Naive thymus-derived CD4-positive, alpha-beta T cell (primary cell): ENCODE measurements at regions not wholly inside any gene's neighbourhood (a gene's known extent, or its start where the extent isn't known, plus 50 kb on each side); places are given as distances from the start of the nearest gene placed in this dataset.
"Not testable (repeated sequence)": the region's sequence is repeated elsewhere in the genome, so short reads cannot be mapped to it uniquely, and the experiment has no call there.

Experiments used
- ATAC-seq: fragments of 150-1000 bp; cut with Tn5 transposase; 2 replicates; pipeline ENCODE4 v1.10.0; 2021; ENCODE audit warnings: mild to moderate bottlenecking, moderate library complexity
- CTCF ChIA-PET: fragments of 350-600 bp; sonication (Branson Sonifier 250); formaldehyde crosslinking; loops from one replicate; lab custom pipeline; 2021; ENCODE audit warnings: antibody characterized with exemption; lab: Charles Lee
- POLR2A ChIA-PET: fragments of 350-600 bp; sonication (Branson Sonifier 250); formaldehyde crosslinking; loops from one replicate; lab custom pipeline; 2021; ENCODE audit warnings: antibody characterized with exemption, inconsistent platforms; lab: Charles Lee
- DNase-seq, 9 donors: peaks; one replicate each; pipeline versions ENCODE4 v3.0.0 to v3.0.0-alpha.2; 2020 to 2022; ENCODE audit warnings: mixed read lengths in 1 of 9
- H3K27ac ChIP-seq: one replicate; pipeline ENCODE4 v1.7.0; 2013; ENCODE audit warnings: mild to moderate bottlenecking, low read depth, low read length, moderate library complexity
- H3K27me3 ChIP-seq, 2 donors: one replicate each; pipeline ENCODE4 v1.7.0; 2013; ENCODE audit warnings: low read length in 2 of 2, mild to moderate bottlenecking in 2 of 2, moderate library complexity in 2 of 2; ENCODE audit not compliant: control insufficient read depth in 2 of 2, insufficient read depth in 2 of 2
- H3K36me3 ChIP-seq, 3 experiments: 1 replicate in 2 of 3; 2 replicates in 1 of 3; pipeline ENCODE4 v1.7.0; 2013; ENCODE audit warnings: low read length in 3 of 3, mild to moderate bottlenecking in 3 of 3, moderate library complexity in 1 of 3; ENCODE audit not compliant: insufficient read depth in 3 of 3, control insufficient read depth in 2 of 3
- H3K4me1 ChIP-seq, 2 donors: one replicate each; pipeline ENCODE4 v1.7.0; 2013; ENCODE audit warnings: low read length in 2 of 2, mild to moderate bottlenecking in 2 of 2, moderate library complexity in 1 of 2; ENCODE audit not compliant: control insufficient read depth in 2 of 2, insufficient read depth in 2 of 2
- H3K4me3 ChIP-seq: 2 replicates; pipeline ENCODE4 v1.7.0; 2013; ENCODE audit warnings: mild to moderate bottlenecking, low read length
- H3K9me3 ChIP-seq, 3 experiments: 1 replicate in 2 of 3; 2 replicates in 1 of 3; pipeline ENCODE4 v1.7.0; 2013; ENCODE audit warnings: low read length in 3 of 3; ENCODE audit not compliant: control insufficient read depth in 2 of 3
- H3K27ac Mint-ChIP-seq, 9 donors: one replicate each; pipeline ENCODE4 v1.8.0; 2020 to 2022; ENCODE audit warnings: mixed read lengths in 9 of 9, mild to moderate bottlenecking in 8 of 9, moderate library complexity in 5 of 9, inconsistent platforms in 2 of 9
- H3K27me3 Mint-ChIP-seq, 5 donors: one replicate each; pipeline ENCODE4 v1.8.0; 2021 to 2022; ENCODE audit warnings: mixed read lengths in 5 of 5, mild to moderate bottlenecking in 1 of 5
- H3K36me3 Mint-ChIP-seq, 5 donors: one replicate each; pipeline ENCODE4 v1.8.0; 2020 to 2022; ENCODE audit warnings: mixed read lengths in 5 of 5, mild to moderate bottlenecking in 3 of 5, inconsistent platforms in 1 of 5
- H3K4me1 Mint-ChIP-seq, 7 donors: one replicate each; pipeline ENCODE4 v1.8.0; 2020 to 2022; ENCODE audit warnings: mixed read lengths in 7 of 7, mild to moderate bottlenecking in 3 of 7, inconsistent platforms in 1 of 7
- H3K4me3 Mint-ChIP-seq, 10 donors: one replicate each; pipeline ENCODE4 v1.8.0; 2020 to 2022; ENCODE audit warnings: mild to moderate bottlenecking in 10 of 10, mixed read lengths in 10 of 10, moderate library complexity in 6 of 10, inconsistent platforms in 2 of 10
- H3K9me3 Mint-ChIP-seq, 11 donors: one replicate each; pipeline ENCODE4 v1.8.0; 2020 to 2022; ENCODE audit warnings: mixed read lengths in 11 of 11, mild to moderate bottlenecking in 4 of 11, inconsistent platforms in 1 of 11, moderate library complexity in 1 of 11
- intact Hi-C, 2 donors: fragments of 100-400 bp; cut with micrococcal nuclease; formaldehyde crosslinking; loops; one replicate each; pipeline ENCODE4 v1.15.1; 2023

DNA sequence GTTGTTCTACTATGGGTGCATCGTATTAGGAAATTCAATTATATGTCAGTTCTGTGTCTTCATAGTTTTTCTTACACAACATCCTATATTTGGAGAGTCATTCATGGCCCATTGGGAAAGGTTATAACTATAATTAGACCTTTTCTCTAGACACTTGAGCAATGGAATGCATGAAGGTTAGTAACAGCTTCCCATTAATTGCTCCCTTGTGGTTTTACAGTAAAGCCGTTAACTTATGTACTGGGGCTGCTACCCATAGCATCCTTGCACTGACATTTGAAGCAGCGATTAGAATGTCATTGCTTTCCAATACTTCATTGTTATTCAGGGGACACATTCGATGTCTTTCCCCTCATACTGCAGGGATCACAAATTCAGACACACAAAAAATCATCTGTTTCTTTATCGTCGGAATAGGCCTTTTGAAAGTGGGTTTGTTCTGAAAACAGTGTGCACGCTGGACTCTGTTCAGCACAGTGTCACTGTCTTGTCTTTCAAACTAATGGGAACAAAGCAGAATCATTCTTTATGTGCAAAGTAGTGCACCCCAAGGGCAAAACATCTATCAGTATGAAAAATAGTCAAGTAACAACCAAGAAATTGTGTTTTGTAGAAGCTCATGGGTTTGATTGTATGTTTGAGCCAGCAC is 634.3 kb upstream of the MAP3K7 start:
- Mint-ChIP-seq H3K27ac (no peak overlapping the region), H3K9me3 (peaks cover 0 to 3% (median 0%) of the 10 kb centered on the region in 11 donors), H3K27me3 (no peaks in the 10 kb centered on the region), H3K4me1 (no peaks in the 10 kb centered on the region), H3K36me3 (no peaks in the 10 kb centered on the region), H3K4me3 (no peak overlapping the region)
- POLR2A ChIA-PET: no interaction called here
- no peaks in the 10 kb centered on the region for H3K27me3 ChIP-seq
- H3K27ac ChIP-seq: no peak overlapping the region
- intact Hi-C loops: no loop called here
- DNase-seq (no peak), ATAC-seq (no peak)
- CTCF ChIA-PET: no interaction called here
- H3K4me3 ChIP-seq: no peak overlapping the region
- no peaks in the 10 kb centered on the region for H3K36me3 ChIP-seq
- H3K9me3 ChIP-seq: no peaks in the 10 kb centered on the region
- no peaks in the 10 kb centered on the region for H3K4me1 ChIP-seq

DNA sequence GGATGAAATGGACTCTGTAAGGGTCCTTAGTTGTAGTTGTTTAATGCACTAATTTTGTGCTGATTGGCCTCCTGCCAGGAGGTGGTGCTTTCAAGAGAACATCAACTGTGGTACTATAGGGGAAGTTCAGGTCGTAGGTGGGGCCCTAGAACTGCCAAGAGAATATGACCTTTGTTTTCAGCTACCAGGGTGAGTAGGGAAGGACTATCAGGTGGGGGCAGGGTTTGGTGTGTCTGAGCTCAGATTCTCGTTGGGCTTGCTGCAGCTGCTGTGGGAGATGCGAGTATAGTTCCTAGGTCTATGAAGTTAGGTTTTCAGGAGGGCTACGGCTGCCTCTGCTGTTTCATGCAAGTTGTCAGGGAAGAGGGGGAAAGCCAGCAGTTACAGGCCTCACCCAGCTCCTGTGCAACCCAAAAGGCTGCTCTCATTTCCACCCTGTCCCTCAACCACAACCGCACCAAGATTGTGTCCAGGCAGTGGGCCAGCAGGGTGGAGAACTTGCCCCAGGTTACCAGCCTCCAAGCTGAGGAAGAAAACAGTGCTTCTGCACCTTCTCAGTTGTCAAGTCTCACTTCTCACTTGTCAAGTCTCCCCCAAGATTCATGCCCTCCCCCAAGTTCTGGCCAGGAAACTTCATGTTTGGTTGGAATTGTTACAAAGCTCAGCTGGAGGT is 626.5 kb upstream of the MAP3K7 start:
- peaks cover 2 to 31% (median 17%) of the 10 kb centered on the region in 11 donors for H3K9me3 Mint-ChIP-seq
- Histone ChIP-seq H3K27me3 (no peaks in the 10 kb centered on the region), H3K9me3 (peaks cover 0 to 10% (median 0%) of the 10 kb centered on the region in 3 experiments), H3K4me1 (no peaks in the 10 kb centered on the region), H3K4me3 (no peak overlapping the region), H3K27ac (no peak overlapping the region), H3K36me3 (no peaks in the 10 kb centered on the region)
- no peaks in the 10 kb centered on the region for H3K4me1 Mint-ChIP-seq
- intact Hi-C loops: no loop called here
- ChIA-PET POLR2A (no interaction called here), CTCF (no interaction called here)
- H3K27me3 Mint-ChIP-seq: no peaks in the 10 kb centered on the region
- H3K27ac Mint-ChIP-seq: no peak overlapping the region
- peaks cover 0 to 6% (median 0%) of the 10 kb centered on the region in 5 donors for H3K36me3 Mint-ChIP-seq
- H3K4me3 Mint-ChIP-seq: no peak overlapping the region
- ATAC-seq (no peak), DNase-seq (no peak)

DNA sequence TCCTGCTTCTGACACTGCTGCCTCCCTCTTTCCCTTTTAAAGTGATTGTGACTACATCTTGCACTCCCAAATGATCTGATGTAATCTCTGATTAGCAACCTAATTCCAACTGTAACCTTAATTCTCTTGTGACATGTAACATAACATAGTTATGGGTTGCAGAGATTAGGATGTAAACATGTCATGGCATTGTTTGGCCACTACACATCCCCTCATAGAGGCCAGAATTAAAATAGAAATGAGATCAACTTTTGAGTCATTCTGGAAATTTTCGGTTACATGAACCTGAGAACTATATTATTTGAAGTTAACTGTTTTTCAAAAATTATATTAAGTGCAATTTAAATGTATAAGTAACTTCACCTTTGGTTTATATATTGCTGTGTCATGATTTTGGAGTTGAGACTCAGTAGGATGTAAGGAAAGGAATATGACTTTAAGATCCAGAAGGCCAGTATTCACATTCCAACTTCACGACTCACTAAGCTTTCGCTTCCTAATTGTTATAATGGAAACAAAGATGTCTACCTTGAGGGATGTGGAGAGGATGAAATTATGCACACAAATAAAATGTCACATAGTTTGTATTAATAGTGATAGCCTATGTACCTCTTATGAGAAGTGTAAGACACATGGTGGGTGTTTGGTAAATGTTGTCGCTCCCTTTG is 611.9 kb upstream of the MAP3K7 start:
- Mint-ChIP-seq H3K27me3 (peaks cover 0 to 5% (median 0%) of the 10 kb centered on the region in 5 donors), H3K4me3 (no peak overlapping the region), H3K4me1 (no peaks in the 10 kb centered on the region), H3K27ac (no peak overlapping the region), H3K36me3 (no peaks in the 10 kb centered on the region), H3K9me3 (peaks cover 0 to 11% (median 0%) of the 10 kb centered on the region in 11 donors)
- Histone ChIP-seq H3K4me3 (no peak overlapping the region), H3K9me3 (no peaks in the 10 kb centered on the region), H3K36me3 (no peaks in the 10 kb centered on the region), H3K27me3 (no peaks in the 10 kb centered on the region), H3K27ac (no peak overlapping the region), H3K4me1 (no peaks in the 10 kb centered on the region)
- ATAC-seq: no peak
- DNase-seq: no peak
- intact Hi-C loops: no loop called here
- ChIA-PET POLR2A (no interaction called here), CTCF (no interaction called here)

DNA sequence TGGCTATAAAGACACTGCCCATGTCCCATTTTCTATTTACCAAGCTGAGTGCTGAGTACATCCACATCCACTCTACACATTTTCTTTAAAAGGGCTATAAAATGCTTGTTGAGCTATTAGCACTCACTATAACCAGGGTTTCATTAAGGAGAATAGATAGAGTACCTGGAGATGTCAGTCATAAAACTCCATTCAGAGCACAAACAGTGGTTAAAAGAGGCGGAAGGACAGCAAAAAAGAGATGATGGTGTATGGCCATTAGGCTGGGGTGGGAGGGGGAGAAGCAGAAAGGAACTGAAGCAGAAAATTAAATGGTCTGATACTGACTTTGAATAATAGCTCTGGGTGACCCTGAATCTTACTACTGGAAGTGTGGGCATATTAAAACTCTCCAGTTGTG is 609.9 kb upstream of the MAP3K7 start:
- intact Hi-C loops: no loop called here
- DNase-seq (no peak), ATAC-seq (no peak)
- Histone ChIP-seq H3K4me1 (no peaks in the 10 kb centered on the region), H3K36me3 (no peaks in the 10 kb centered on the region), H3K9me3 (no peaks in the 10 kb centered on the region), H3K4me3 (no peak overlapping the region), H3K27ac (no peak overlapping the region), H3K27me3 (no peaks in the 10 kb centered on the region)
- H3K4me3 Mint-ChIP-seq: no peak overlapping the region
- ChIA-PET CTCF (no interaction called here), POLR2A (no interaction called here)
- H3K36me3 Mint-ChIP-seq: no peaks in the 10 kb centered on the region
- H3K4me1 Mint-ChIP-seq: no peaks in the 10 kb centered on the region
- peaks cover 0 to 4% (median 0%) of the 10 kb centered on the region in 11 donors for H3K9me3 Mint-ChIP-seq
- no peak overlapping the region for H3K27ac Mint-ChIP-seq
- H3K27me3 Mint-ChIP-seq: peaks cover 0 to 5% (median 0%) of the 10 kb centered on the region in 5 donors

DNA sequence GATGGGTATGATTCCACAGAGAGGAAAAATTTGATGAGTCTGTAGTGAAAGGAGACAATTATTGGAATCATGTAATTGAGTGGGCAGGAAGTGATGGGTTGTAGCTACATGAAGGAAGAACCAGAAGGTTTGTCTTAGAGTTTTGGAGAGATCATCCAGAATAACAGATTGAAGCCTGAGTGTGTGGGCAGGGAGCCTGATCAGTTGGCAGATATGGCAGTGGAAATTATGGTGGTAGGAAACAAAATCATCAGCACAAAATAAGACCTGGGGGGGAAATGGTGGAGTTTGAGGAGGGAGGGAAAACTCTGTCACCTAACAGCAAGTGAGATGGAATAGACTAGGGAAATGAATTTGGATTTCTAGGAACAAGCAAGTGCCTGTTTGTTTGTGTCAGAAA is 606.6 kb upstream of the MAP3K7 start:
- peaks cover 0 to 4% (median 0%) of the 10 kb centered on the region in 5 donors for H3K36me3 Mint-ChIP-seq
- Histone ChIP-seq H3K9me3 (no peaks in the 10 kb centered on the region), H3K36me3 (no peaks in the 10 kb centered on the region), H3K4me3 (no peak overlapping the region), H3K27ac (no peak overlapping the region), H3K4me1 (no peaks in the 10 kb centered on the region), H3K27me3 (no peaks in the 10 kb centered on the region)
- ATAC-seq (no peak), DNase-seq (no peak)
- no peak overlapping the region for H3K27ac Mint-ChIP-seq
- H3K9me3 Mint-ChIP-seq: peaks cover 0 to 18% (median 5%) of the 10 kb centered on the region in 11 donors
- no peak overlapping the region for H3K4me3 Mint-ChIP-seq
- no peaks in the 10 kb centered on the region for H3K27me3 Mint-ChIP-seq
- ChIA-PET CTCF (no interaction called here), POLR2A (no interaction called here)
- no peaks in the 10 kb centered on the region for H3K4me1 Mint-ChIP-seq
- intact Hi-C loops: no loop called here

DNA sequence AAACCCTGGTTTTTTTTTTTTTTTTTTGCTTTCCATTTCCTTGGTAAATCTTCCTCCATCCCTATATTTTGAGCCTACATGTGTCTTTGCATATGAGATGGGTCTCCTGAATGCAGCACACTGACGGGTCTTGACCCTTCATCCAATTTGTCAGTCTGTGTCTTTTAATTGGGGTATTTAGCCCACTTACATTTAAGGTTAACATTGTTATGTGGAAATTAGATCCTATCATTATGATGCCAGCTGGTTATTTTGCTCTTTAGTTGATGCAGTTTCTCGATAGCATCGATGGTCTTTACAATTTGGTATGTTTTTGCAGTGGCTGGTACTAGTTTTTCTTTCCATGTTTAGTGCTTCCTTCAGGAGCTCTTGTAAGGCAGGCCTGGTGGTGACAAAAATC is 603.2 kb upstream of the MAP3K7 start:
- H3K9me3 ChIP-seq, intact Hi-C loops, ATAC-seq, H3K27ac ChIP-seq, POLR2A ChIA-PET, H3K27me3 Mint-ChIP-seq, H3K36me3 Mint-ChIP-seq, H3K4me1 Mint-ChIP-seq, H3K4me1 ChIP-seq, CTCF ChIA-PET, H3K4me3 ChIP-seq, H3K36me3 ChIP-seq, H3K27me3 ChIP-seq, H3K4me3 Mint-ChIP-seq, DNase-seq, H3K27ac Mint-ChIP-seq: not testable (repeated sequence)
- H3K9me3 Mint-ChIP-seq: peaks cover 3 to 27% (median 13%) of the 10 kb centered on the region in 11 donors
